ENCODE measurements at regions not wholly inside any gene's neighbourhood (a gene's known extent, or its start where the extent isn't known, plus 50 kb on each side); places are given as distances from the start of the nearest gene placed in this dataset.

DNA sequence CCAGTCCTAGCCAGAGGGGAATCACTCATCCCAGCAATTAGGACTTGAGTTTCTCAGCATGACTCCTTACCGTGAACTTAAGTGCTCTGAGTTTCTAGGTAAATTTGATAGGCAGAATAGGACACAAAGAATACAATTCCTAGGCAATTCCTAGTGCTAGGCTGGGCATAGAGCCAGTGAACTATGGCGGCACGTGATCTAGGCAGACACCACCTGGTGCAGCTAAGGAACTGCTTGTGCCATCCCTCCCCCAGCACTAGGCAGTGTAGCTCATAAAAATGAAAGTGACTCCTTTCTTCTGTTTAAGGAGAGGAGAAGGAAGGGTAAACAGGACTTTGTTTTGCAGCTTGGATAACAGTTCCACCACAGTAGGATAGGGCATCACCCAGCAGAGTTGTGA lies 736.3 kb upstream of the PCDH7 start:
- TF ChIP-seq CTCF (IDR thresholded peaks at IDR 0.05) (no peak), POLR2A (IDR thresholded peaks at IDR 0.05) (no peak)
